ENCODE measurements at regions not wholly inside any gene's neighbourhood (a gene's known extent, or its start where the extent isn't known, plus 50 kb on each side); places are given as distances from the start of the nearest gene placed in this dataset.
"Not testable (repeated sequence)": the region's sequence is repeated elsewhere in the genome, so short reads cannot be mapped to it uniquely, and the experiment has no call there.

DNA sequence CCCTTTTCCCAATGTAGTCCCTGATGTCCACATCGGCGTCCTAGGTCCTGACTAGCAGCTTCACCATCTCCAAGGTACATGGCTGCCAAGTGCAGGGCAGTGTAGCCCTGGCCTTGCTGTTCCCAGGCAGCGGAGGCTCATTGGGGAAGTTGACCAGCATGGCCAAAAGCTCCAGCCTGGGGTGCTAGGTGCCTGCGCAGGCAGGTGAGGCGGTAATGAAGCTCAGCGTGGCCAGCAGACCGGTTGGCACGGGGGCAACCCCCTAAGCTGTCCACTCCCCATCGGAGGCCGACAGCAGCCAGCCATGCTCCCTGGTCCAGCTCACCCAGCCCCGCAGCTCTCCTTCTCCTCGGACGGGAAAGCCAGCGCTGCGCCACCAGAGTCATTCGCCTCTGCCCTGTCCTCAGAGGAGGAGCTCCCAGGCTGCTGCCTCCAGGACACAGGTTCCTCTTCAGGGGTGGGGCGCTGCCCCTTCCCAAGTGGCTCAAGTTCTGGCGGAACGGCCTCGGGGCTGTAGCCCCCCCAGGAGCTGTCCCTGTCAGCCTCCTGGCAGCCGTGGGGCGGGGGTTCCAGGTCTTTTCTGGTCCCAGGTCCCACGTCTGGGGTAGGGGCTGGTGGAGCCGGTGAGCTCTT lies 1218.2 kb downstream of the FOXD4L5 start:
- peaks cover 0 to 18% (median 7%) of the 10 kb centered on the region in 7 donors for H3K9me3 Mint-ChIP-seq
- no peaks in the 10 kb centered on the region for H3K36me3 Mint-ChIP-seq
- no peaks in the 10 kb centered on the region for H3K27me3 Mint-ChIP-seq
- DNase-seq (no peak), ATAC-seq (ENCODE audit: low read depth in 2 of 2) (no peak)
- H3K27ac Mint-ChIP-seq: no peak overlapping the region
- H3K4me1 Mint-ChIP-seq: no peaks in the 10 kb centered on the region
- H3K4me3 Mint-ChIP-seq: no peak overlapping the region

DNA sequence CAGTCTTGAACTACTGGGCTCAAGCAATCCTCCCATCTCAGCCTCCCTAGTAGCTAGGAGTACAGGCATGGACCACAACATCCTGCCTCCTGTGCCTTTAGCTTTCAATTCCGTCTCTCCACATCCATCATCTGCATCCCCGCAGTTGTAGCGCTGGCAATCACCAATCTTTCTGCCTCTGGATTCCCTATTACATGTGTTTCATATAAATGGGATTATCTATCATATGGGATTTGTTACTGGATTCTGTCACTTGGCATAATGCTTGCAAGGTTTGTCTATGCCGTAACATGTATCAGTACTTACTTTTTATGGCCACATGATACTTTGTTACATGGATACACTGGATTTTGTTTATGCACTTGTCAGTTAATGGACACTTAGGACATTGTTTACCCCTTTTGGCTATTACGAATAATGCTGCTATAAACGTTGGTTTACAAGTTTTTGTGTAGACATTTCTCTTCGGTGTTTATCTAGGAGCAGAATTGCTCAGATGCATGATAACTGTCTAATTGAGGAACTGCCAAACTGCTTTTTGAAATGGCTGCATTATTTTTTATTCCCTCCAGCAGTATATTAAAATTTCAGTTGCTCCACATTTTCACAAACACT lies 1223.9 kb downstream of the FOXD4L5 start:
- H3K36me3 Mint-ChIP-seq: no peaks in the 10 kb centered on the region
- no peaks in the 10 kb centered on the region for H3K27me3 Mint-ChIP-seq
- no peak overlapping the region for H3K27ac Mint-ChIP-seq
- H3K9me3 Mint-ChIP-seq: peaks cover 0 to 18% (median 4%) of the 10 kb centered on the region in 7 donors
- DNase-seq (no peak), ATAC-seq (ENCODE audit: low read depth in 2 of 2) (no peak)
- H3K4me3 Mint-ChIP-seq: no peak overlapping the region
- no peaks in the 10 kb centered on the region for H3K4me1 Mint-ChIP-seq

GRCh38 chr9:64058070-64058469 lies 1226.9 kb downstream of the FOXD4L5 start:
- not testable (repeated sequence) for H3K9me3 Mint-ChIP-seq; H3K4me3 Mint-ChIP-seq; H3K4me1 Mint-ChIP-seq; DNase-seq; H3K27me3 Mint-ChIP-seq; H3K36me3 Mint-ChIP-seq; ATAC-seq (ENCODE audit: low read depth in 2 of 2); H3K27ac Mint-ChIP-seq

DNA sequence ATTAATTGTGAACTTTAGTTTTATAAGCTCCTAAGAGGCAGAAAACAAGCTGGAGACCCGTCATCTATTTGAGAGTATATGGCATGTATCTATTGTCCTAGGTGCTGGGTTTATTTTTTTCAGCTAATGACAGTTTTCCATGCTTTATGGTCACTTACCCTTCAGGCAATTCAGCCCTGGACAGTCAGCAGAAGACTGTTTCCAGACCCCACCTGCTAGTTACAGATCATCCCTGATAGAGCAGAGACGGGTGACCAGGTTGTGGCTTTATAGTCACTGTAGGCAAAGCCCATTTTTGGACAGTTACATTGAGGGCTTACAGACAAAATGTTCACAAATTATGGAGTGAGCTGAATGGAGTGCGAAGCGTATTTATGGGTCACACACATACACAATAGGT lies 1227.5 kb downstream of the FOXD4L5 start:
- Mint-ChIP-seq H3K4me1 (no peaks in the 10 kb centered on the region), H3K36me3 (no peaks in the 10 kb centered on the region), H3K4me3 (no peak overlapping the region), H3K27me3 (no peaks in the 10 kb centered on the region), H3K27ac (no peak overlapping the region), H3K9me3 (peaks cover 0 to 5% (median 0%) of the 10 kb centered on the region in 7 donors)
- ATAC-seq (ENCODE audit: low read depth in 2 of 2) (no peak), DNase-seq (no peak)

GRCh38 chr9:64028925-64029324 lies 1256.1 kb downstream of the FOXD4L5 start:
- H3K9me3 Mint-ChIP-seq: peaks cover 0 to 14% (median 6%) of the 10 kb centered on the region in 7 donors
- not testable (repeated sequence) for H3K4me3 Mint-ChIP-seq; ATAC-seq (ENCODE audit: low read depth in 2 of 2); H3K36me3 Mint-ChIP-seq; H3K27me3 Mint-ChIP-seq; H3K4me1 Mint-ChIP-seq; H3K27ac Mint-ChIP-seq; DNase-seq

DNA sequence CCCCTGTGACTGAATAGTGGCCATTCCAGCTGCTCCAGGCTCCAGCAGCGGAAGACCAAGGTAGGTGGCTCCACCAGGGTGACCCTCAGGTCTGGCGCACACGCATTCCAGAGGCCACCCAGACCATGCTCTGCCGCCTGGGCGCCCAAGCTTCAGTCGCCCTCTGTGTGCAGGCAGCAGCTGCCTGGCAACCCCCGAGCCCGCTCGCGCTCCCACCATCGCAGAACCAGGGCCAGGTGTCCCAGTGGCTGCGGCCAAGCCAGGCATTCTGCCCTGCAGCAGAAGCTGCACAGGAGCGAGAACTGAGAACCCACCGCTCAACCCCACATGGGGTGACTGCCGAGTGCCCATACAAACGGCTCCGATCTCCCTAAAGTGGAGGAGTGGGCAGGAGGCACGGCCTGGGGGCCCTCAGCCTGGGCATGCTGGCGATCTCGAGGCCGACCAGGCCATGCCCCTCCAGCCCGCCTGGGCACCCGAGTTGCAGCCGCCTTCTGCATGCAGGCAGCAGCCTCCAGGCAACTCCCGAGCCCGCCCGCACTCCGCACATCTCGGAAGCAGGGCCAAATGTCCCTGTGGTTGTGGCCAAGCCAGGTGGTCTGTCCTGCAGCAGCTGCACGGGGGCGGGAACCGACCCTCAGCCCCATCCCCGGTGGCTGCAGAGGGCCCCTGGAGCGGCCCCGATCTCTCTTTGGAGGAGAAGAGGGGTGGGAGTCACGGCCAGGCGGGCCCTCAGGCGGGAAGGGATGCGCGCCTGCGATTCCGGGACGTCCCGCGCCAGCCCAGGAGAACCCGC lies 1264.1 kb downstream of the FOXD4L5 start:
- not testable (repeated sequence) for H3K4me3 Mint-ChIP-seq; H3K36me3 Mint-ChIP-seq; H3K4me1 Mint-ChIP-seq; H3K27ac Mint-ChIP-seq; ATAC-seq (ENCODE audit: low read depth in 2 of 2); H3K27me3 Mint-ChIP-seq; DNase-seq; H3K9me3 Mint-ChIP-seq

GRCh38 chr9:64017666-64018065 lies 1267.3 kb downstream of the FOXD4L5 start:
- not testable (repeated sequence) for DNase-seq; ATAC-seq (ENCODE audit: low read depth in 2 of 2); H3K27me3 Mint-ChIP-seq; H3K4me1 Mint-ChIP-seq; H3K27ac Mint-ChIP-seq; H3K36me3 Mint-ChIP-seq
- H3K4me3 Mint-ChIP-seq: peak overlapping the region in 1 of 8 donors; percentile 21
- H3K9me3 Mint-ChIP-seq: peaks cover 0 to 12% (median 4%) of the 10 kb centered on the region in 7 donors

- H3K4me1 Mint-ChIP-seq; H3K36me3 Mint-ChIP-seq; ATAC-seq (ENCODE audit: low read depth in 2 of 2); H3K27me3 Mint-ChIP-seq: not testable (repeated sequence)
- H3K4me3 Mint-ChIP-seq: peak overlapping the region in 7 of 8 donors; percentile 28 to 84 (median 55)
- H3K9me3 Mint-ChIP-seq: peaks cover 0 to 12% (median 4%) of the 10 kb centered on the region in 7 donors
- peak; percentile 35 for DNase-seq
- peak overlapping the region in 1 of 6 donors; percentile 29 for H3K27ac Mint-ChIP-seq
Measured at GRCh38 chr9:64016845-64017406, 1268.1 kb downstream of the FOXD4L5 start.

DNA sequence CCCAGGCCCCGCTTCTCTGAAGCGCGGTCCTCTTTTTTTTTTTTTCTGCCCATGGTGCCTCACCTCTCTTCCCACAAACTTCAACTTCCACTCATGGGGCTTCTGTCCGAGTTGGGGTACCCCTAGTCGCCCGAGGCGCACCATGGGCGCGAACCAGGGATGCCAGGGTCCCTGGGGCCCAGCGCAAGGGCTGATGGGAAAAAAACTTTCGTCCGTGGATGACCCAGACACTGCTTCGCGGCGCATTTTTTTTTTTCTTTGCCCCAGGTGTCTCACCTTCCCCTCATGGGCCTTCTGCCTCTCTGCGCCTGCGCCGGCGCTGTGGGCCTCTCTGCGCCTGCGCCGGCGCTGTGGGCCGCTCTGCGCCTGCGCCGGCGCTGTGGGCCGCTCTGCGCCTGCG lies 1268.8 kb downstream of the FOXD4L5 start:
- peak; percentile 31 for DNase-seq
- Mint-ChIP-seq H3K4me3 (peak overlapping the region in 6 of 8 donors; percentile 24 to 77 (median 62)), H3K9me3 (peaks cover 0 to 12% (median 4%) of the 10 kb centered on the region in 7 donors)
- H3K27ac Mint-ChIP-seq; H3K4me1 Mint-ChIP-seq; H3K27me3 Mint-ChIP-seq; H3K36me3 Mint-ChIP-seq; ATAC-seq (ENCODE audit: low read depth in 2 of 2): not testable (repeated sequence)

- Mint-ChIP-seq H3K9me3 (peaks cover 0 to 12% (median 2%) of the 10 kb centered on the region in 7 donors), H3K4me3 (no peak overlapping the region), H3K4me1 (no peaks in the 10 kb centered on the region), H3K27me3 (no peaks in the 10 kb centered on the region), H3K36me3 (no peaks in the 10 kb centered on the region), H3K27ac (no peak overlapping the region)
- DNase-seq (no peak), ATAC-seq (ENCODE audit: low read depth in 2 of 2) (no peak)
Measured at GRCh38 chr9:64015136-64015535, 1269.9 kb downstream of the FOXD4L5 start.

DNA sequence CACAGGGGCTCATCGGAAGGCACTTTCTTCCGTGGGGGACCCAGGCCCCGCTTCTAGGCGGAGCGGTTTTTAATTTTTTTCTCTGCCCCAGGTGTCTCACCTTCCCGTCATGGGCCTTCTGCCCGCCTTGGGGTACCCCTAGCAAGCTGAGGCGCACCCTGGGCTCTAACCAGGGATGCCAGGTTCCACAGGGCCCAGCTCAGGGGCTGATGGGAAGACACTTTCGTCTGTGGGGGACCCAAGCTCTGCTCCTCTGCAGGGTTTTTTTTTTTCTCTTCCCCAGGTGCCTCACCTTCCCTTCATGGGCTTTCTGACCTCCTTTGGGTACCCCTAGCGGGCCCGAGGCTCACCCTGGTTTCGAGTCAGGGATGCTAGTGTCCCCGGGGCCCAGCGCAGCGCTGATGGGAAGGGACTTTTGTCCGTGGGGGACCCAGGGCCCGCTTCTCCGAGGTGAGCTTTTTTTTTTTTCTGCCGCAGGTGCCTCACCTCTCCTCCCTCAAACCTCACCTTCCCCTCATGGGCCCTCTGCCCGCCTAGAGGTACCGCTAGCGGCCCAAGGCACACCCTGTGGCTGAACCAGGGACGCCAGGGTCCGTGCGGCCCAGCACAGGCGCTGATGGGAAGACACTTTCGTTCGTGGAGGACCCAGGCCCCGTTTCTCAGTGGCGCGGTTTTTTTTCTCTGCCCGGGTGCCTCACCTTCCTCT lies 1270.5 kb downstream of the FOXD4L5 start:
- H3K4me1 Mint-ChIP-seq; H3K27me3 Mint-ChIP-seq; H3K4me3 Mint-ChIP-seq; H3K36me3 Mint-ChIP-seq; ATAC-seq (ENCODE audit: low read depth in 2 of 2); H3K27ac Mint-ChIP-seq; DNase-seq: not testable (repeated sequence)
- H3K9me3 Mint-ChIP-seq: peaks cover 0 to 12% (median 0%) of the 10 kb centered on the region in 7 donors

DNA sequence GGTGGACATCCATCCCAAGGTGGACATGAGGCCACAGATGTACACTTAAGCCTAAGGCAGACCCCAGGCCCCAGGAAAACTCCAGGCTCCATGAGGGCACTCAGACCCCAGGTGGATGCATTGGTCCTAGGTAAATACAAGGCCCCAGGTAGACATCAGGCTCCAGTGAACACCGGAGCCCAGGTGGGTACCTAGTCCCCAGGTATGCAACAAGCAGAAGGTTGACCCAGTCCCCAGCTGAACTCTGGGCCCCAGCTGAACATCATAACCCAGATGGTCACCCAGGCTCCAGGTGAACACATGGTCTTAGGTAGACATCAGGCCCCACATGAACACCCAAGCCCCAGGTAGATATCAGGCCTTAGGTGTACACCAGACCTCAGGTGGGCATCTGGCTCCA lies 1271.9 kb downstream of the FOXD4L5 start:
- H3K4me3 Mint-ChIP-seq; H3K4me1 Mint-ChIP-seq; H3K27me3 Mint-ChIP-seq; ATAC-seq (ENCODE audit: low read depth in 2 of 2); H3K27ac Mint-ChIP-seq; H3K36me3 Mint-ChIP-seq; DNase-seq: not testable (repeated sequence)
- peaks cover 0 to 10% (median 0%) of the 10 kb centered on the region in 7 donors for H3K9me3 Mint-ChIP-seq

GRCh38 chr9:64012014-64012413 lies 1273.0 kb downstream of the FOXD4L5 start:
- not testable (repeated sequence) for H3K27ac Mint-ChIP-seq; H3K4me3 Mint-ChIP-seq; H3K27me3 Mint-ChIP-seq; H3K36me3 Mint-ChIP-seq; H3K9me3 Mint-ChIP-seq; H3K4me1 Mint-ChIP-seq; DNase-seq; ATAC-seq (ENCODE audit: low read depth in 2 of 2)
